GM23338 (cell line): ENCODE measurements at regions not wholly inside any gene's neighbourhood (a gene's known extent, or its start where the extent isn't known, plus 50 kb on each side); places are given as distances from the start of the nearest gene placed in this dataset.

Source experiments
- CREB1 ChIP-seq: fragments of 250-450 bp; sonication (Bioruptor Pico); IDR thresholded peaks from 2 replicates; pipeline ENCODE4 v1.5.0; 2020; ENCODE audit warnings: low read depth, mild to moderate bottlenecking, moderate library complexity
- CTCF ChIP-seq, 2 experiments: fragments of 200-600 bp in 1 of 2; sonication (generic) in 1 of 2; conservative IDR thresholded peaks; 2 replicates each; pipeline versions ENCODE4 v1.5.1 to v1.6.1; 2016 to 2017; ENCODE audit warnings: antibody characterized with exemption in 2 of 2, low read depth in 2 of 2, mild to moderate bottlenecking in 2 of 2, moderate library complexity in 1 of 2
- ETS1 ChIP-seq: IDR thresholded peaks from 2 replicates; pipeline ENCODE4 v1.6.1; 2016; ENCODE audit warnings: antibody characterized with exemption
- EZH2 ChIP-seq: fragments of 200-600 bp; sonication (generic); IDR thresholded peaks from one replicate; pipeline ENCODE4 v1.8.0; 2017; ENCODE audit warnings: antibody characterized with exemption, mild to moderate bottlenecking, low read depth; ENCODE audit not compliant: unreplicated experiment
- EZH2phosphoT487 ChIP-seq: fragments of 200-600 bp; sonication (generic); IDR thresholded peaks from one replicate; pipeline ENCODE4 v1.8.1; 2018; ENCODE audit warnings: antibody characterized with exemption; ENCODE audit not compliant: unreplicated experiment
- JUNB ChIP-seq: IDR thresholded peaks from one replicate; pipeline ENCODE4 v1.6.1; 2016; ENCODE audit warnings: antibody characterized with exemption; ENCODE audit not compliant: unreplicated experiment
- POLR2AphosphoS5 ChIP-seq: IDR thresholded peaks from 2 replicates; pipeline ENCODE4 v1.6.1; 2016; ENCODE audit warnings: antibody characterized with exemption, low read depth
- REST ChIP-seq: IDR thresholded peaks from one replicate; pipeline ENCODE4 v1.6.1; 2018; ENCODE audit warnings: antibody characterized with exemption; ENCODE audit not compliant: unreplicated experiment
- ZNF114 ChIP-seq: fragments of 250-450 bp; sonication (Bioruptor Pico); IDR thresholded peaks from 2 replicates; pipeline ENCODE4 v1.5.0; 2020; ENCODE audit warnings: mild to moderate bottlenecking, moderate library complexity
- ZNF331 ChIP-seq: fragments of 250-450 bp; sonication (Bioruptor Pico); IDR thresholded peaks from 2 replicates; pipeline ENCODE4 v1.5.0; 2020; ENCODE audit warnings: low read depth, mild to moderate bottlenecking, moderate library complexity

GRCh38 chr3:109902549-109902948 is 565.2 kb upstream of the DPPA4 start:
- TF ChIP-seq POLR2AphosphoS5 (no peak), CTCF (conservative IDR thresholded peaks at IDR 0.05; ENCODE audit: low read depth in 2 of 2) (no peak), CREB1 (CRISPR knock-in tag) (no peak), EZH2 (no peak), EZH2phosphoT487 (no peak), REST (no peak), ETS1 (no peak), ZNF331 (CRISPR knock-in tag) (no peak), JUNB (no peak), ZNF114 (CRISPR knock-in tag) (no peak)
